Sigmoid colon (tissue), 3 donors: ENCODE measurements at regions not wholly inside any gene's neighbourhood (a gene's known extent, or its start where the extent isn't known, plus 50 kb on each side); places are given as distances from the start of the nearest gene placed in this dataset.

Experiments used
- POLR2A ChIP-seq, 2 donors: fragments of 450-650 bp; IDR thresholded peaks; one replicate each; pipeline ENCODE4 v1.6.1; 2016; ENCODE audit warnings: antibody characterized with exemption in 2 of 2, mild to moderate bottlenecking in 2 of 2, moderate library complexity in 2 of 2
- TF ChIP-seq, protein P1 (sequence below), 4 experiments: fragments of 450-650 bp in 3 of 4; fragments of 200-600 bp in 1 of 4; IDR thresholded peaks; one replicate each; pipeline ENCODE4 v1.5.1; 2016 to 2019; ENCODE audit warnings: antibody characterized with exemption in 4 of 4, mild to moderate bottlenecking in 3 of 4, moderate library complexity in 2 of 4

DNA sequence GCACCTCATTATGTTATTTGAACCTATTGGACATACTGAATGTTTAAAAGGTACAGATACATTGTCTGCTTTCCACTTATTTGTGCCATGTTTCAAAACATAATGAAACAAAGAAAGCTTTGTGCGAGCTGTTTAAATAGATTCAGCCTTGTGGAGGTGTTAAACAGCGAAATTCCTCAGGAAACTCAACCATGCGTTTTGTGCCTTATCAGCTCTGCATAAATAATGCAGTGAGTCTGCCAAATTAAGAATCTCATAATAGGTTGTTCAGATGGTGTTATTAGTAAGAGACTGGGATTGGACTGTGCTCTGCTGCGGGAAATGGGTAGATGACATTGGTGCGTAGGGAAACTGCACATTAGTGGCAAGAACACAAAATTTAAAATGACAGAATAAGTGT, 163.7 kb upstream of the CLEC14A start:
- TF ChIP-seq, protein P1, sequence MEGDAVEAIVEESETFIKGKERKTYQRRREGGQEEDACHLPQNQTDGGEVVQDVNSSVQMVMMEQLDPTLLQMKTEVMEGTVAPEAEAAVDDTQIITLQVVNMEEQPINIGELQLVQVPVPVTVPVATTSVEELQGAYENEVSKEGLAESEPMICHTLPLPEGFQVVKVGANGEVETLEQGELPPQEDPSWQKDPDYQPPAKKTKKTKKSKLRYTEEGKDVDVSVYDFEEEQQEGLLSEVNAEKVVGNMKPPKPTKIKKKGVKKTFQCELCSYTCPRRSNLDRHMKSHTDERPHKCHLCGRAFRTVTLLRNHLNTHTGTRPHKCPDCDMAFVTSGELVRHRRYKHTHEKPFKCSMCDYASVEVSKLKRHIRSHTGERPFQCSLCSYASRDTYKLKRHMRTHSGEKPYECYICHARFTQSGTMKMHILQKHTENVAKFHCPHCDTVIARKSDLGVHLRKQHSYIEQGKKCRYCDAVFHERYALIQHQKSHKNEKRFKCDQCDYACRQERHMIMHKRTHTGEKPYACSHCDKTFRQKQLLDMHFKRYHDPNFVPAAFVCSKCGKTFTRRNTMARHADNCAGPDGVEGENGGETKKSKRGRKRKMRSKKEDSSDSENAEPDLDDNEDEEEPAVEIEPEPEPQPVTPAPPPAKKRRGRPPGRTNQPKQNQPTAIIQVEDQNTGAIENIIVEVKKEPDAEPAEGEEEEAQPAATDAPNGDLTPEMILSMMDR (IDR thresholded peaks at IDR 0.05) = no peak
- no peak for TF ChIP-seq POLR2A (IDR thresholded peaks at IDR 0.05)
